ENCODE measurements at regions not wholly inside any gene's neighbourhood (a gene's known extent, or its start where the extent isn't known, plus 50 kb on each side); places are given as distances from the start of the nearest gene placed in this dataset.

GRCh38 chr9:29012911-29013310 is 1439.6 kb upstream of the C9orf72 start:
- no peak for TF ChIP-seq YY1 (IDR thresholded peaks at IDR 0.05; ENCODE audit: insufficient read depth, insufficient read length)
- no peak for TF ChIP-seq SUZ12 (IDR thresholded peaks at IDR 0.05; ENCODE audit: extremely low read depth, insufficient read depth, insufficient read length)

Measured in NT2/D1 (cell line).